ENCODE measurements at regions not wholly inside any gene's neighbourhood (a gene's known extent, or its start where the extent isn't known, plus 50 kb on each side); places are given as distances from the start of the nearest gene placed in this dataset.

DNA sequence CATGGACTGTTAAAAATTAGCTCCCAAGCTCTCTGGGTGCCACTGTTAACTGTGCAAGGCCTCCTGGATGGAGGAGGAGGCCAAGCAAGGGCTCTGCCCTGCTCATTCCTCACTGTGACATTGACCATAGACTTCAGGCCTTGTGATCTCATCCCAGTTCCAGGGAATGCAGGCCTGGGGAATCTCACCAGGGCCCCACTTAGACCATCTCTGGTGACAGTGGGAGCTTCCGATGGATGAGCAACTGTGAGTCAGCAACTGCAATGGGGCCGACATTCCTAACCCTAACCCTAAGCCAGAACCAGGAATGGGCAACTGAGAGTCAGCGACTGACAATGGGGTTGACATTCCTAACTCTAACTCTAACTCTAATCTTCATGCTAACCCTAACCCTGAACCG is 50.4 kb upstream of the MSMB start:
- TF ChIP-seq, protein P1, sequence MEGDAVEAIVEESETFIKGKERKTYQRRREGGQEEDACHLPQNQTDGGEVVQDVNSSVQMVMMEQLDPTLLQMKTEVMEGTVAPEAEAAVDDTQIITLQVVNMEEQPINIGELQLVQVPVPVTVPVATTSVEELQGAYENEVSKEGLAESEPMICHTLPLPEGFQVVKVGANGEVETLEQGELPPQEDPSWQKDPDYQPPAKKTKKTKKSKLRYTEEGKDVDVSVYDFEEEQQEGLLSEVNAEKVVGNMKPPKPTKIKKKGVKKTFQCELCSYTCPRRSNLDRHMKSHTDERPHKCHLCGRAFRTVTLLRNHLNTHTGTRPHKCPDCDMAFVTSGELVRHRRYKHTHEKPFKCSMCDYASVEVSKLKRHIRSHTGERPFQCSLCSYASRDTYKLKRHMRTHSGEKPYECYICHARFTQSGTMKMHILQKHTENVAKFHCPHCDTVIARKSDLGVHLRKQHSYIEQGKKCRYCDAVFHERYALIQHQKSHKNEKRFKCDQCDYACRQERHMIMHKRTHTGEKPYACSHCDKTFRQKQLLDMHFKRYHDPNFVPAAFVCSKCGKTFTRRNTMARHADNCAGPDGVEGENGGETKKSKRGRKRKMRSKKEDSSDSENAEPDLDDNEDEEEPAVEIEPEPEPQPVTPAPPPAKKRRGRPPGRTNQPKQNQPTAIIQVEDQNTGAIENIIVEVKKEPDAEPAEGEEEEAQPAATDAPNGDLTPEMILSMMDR (IDR thresholded peaks at IDR 0.05) = no peak
- TF ChIP-seq POLR2A (IDR thresholded peaks at IDR 0.05) (no peak), EP300 (IDR thresholded peaks at IDR 0.05) (no peak)

Data from tibial nerve (tissue), 4 donors.